KMS-11 (cell line): ENCODE measurements at regions not wholly inside any gene's neighbourhood (a gene's known extent, or its start where the extent isn't known, plus 50 kb on each side); places are given as distances from the start of the nearest gene placed in this dataset.

ENCODE experiments used
- H2AFZ ChIP-seq: fragments of 200-600 bp; sonication (generic); 2 replicates; pipeline ENCODE4 v1.6.1; 2016; ENCODE audit warnings: antibody characterized with exemption, mixed run types, low read depth
- H3K27ac ChIP-seq: fragments of 200-600 bp; sonication (generic); 2 replicates; pipeline ENCODE4 v1.6.1; 2016; ENCODE audit warnings: mild to moderate bottlenecking, mixed run types
- H3K27me3 ChIP-seq: fragments of 200-600 bp; sonication (generic); 2 replicates; pipeline ENCODE4 v1.6.1; 2017; ENCODE audit warnings: mild to moderate bottlenecking, low read depth, mixed run types, moderate library complexity; ENCODE audit not compliant: insufficient read depth
- H3K36me3 ChIP-seq: fragments of 200-600 bp; sonication (generic); 2 replicates; pipeline ENCODE4 v1.6.1; 2017; ENCODE audit warnings: mild to moderate bottlenecking, mixed run types; ENCODE audit not compliant: insufficient read depth
- H3K4me1 ChIP-seq: fragments of 200-600 bp; sonication (generic); 2 replicates; pipeline ENCODE4 v1.6.1; 2016; ENCODE audit warnings: mild to moderate bottlenecking, low read depth, mixed run types; ENCODE audit not compliant: poor library complexity, severe bottlenecking
- H3K4me2 ChIP-seq: fragments of 200-600 bp; sonication (generic); 2 replicates; pipeline ENCODE4 v1.7.0; 2016; ENCODE audit warnings: mild to moderate bottlenecking, mixed run types
- H3K4me3 ChIP-seq: fragments of 200-600 bp; sonication (generic); IDR thresholded peaks from 2 replicates; pipeline ENCODE4 v1.6.1; 2017; ENCODE audit warnings: low read depth, low read length, mixed read lengths; ENCODE audit not compliant: insufficient read depth
- H3K79me2 ChIP-seq: fragments of 200-600 bp; sonication (generic); 2 replicates; pipeline ENCODE4 v1.6.1; 2016; ENCODE audit warnings: low read depth, mixed run types; ENCODE audit not compliant: insufficient read depth
- H3K9ac ChIP-seq: fragments of 200-600 bp; sonication (generic); 2 replicates; pipeline ENCODE4 v1.6.1; 2016; ENCODE audit warnings: mild to moderate bottlenecking, mixed run types
- H4K20me1 ChIP-seq: fragments of 200-600 bp; sonication (generic); 2 replicates; pipeline ENCODE4 v1.6.1; 2016; ENCODE audit warnings: mild to moderate bottlenecking, mixed run types; ENCODE audit not compliant: insufficient read depth
- TF ChIP-seq, protein P1 (sequence below): fragments of 200-600 bp; sonication (generic); conservative IDR thresholded peaks from 2 replicates; pipeline ENCODE4 v1.6.1; 2017; ENCODE audit warnings: low read depth, mild to moderate bottlenecking, antibody characterized with exemption, low read length, moderate library complexity, mixed read lengths

DNA sequence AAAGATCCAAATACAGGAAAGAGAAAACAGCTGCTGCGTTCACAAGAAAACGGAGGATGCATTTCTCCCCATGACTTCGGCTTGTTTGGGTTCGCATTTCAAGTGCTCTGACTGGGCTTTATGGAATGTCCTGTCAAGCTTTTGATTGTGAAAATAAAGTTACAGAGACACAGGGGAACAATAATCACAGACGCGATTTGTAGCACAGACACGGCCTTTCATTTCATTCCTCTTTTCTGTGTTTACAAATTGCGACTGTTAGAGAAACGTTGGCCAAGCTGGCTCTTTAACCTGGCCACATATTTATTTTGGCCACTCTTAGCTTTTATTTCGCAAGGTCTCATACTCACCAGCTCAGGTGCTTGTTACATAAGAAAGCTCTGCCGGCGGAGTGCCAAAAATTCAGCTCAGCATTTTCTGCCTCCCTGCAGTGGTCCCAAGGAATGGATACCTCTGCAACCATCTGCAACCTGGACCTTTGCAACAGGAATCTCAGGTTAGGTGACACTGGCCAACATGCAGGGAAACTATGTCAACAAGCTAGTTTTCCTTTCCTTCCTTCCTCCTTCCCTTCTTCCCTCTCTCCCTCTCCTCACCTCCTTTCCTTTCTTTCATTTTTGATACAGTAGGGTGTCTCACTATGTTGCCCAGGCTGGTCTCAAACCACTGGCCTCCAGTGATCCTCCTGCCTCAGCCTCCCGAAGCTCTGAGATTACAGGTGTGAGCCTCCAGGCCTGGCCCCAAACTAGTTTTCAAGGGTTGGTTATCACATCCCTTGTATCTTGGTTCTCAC, 58.2 kb upstream of the SLC45A1 start:
- Histone ChIP-seq H3K4me2 (no peak overlapping the region), H3K27ac (no peak overlapping the region), H3K4me3 (no peak overlapping the region), H4K20me1 (no peaks in the 10 kb centered on the region), H3K9ac (no peak overlapping the region), H2AFZ (no peak overlapping the region), H3K36me3 (no peaks in the 10 kb centered on the region), H3K27me3 (0 out of 2 replicates have a peak, but pooled peaks cover 2% of the 10 kb centered on the region), H3K4me1 (no peaks in the 10 kb centered on the region), H3K79me2 (no peaks in the 10 kb centered on the region)
- TF ChIP-seq, protein P1, sequence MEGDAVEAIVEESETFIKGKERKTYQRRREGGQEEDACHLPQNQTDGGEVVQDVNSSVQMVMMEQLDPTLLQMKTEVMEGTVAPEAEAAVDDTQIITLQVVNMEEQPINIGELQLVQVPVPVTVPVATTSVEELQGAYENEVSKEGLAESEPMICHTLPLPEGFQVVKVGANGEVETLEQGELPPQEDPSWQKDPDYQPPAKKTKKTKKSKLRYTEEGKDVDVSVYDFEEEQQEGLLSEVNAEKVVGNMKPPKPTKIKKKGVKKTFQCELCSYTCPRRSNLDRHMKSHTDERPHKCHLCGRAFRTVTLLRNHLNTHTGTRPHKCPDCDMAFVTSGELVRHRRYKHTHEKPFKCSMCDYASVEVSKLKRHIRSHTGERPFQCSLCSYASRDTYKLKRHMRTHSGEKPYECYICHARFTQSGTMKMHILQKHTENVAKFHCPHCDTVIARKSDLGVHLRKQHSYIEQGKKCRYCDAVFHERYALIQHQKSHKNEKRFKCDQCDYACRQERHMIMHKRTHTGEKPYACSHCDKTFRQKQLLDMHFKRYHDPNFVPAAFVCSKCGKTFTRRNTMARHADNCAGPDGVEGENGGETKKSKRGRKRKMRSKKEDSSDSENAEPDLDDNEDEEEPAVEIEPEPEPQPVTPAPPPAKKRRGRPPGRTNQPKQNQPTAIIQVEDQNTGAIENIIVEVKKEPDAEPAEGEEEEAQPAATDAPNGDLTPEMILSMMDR = no peak

DNA sequence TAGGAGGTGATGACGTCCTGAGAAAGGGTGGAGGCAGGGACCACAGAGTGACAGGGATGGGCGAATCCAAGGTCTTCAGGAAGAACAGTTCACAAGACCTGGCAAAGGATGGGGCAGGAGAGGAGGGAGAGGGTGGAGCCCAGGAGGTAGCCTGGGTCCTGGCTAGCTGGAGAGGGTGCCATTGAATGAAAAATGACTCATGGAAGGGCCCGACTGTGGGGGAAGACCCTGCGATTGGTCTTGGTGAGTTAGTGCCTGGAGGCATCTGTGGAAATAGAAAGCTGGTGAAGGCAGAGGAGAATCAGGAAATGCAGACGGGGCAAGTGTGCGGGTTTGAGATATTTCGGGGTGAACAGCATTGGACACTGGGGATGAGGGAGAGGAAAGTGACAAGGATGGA, 60.3 kb upstream of the SLC45A1 start:
- H3K4me2 ChIP-seq = no peak overlapping the region
- no peak overlapping the region for H3K27ac ChIP-seq

DNA sequence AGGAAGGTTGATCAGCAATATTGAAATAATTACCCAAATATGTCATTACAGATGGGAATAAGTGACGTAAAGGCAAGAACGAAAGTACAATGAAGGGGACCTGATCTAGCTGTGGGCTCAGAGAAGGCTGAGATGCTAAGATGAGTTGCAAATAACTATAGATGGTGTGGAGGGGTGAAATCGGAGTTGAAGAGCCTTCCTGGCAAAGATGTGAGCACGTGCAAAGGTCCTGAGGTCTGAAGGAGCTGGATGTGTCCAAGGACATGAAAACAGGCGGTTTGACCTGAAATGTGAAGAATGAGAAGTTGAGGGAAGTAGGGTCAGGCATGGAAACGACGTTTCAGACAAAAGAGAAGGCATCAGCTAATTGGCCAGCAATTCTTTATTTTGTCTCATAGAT, 61.6 kb upstream of the SLC45A1 start:
- H4K20me1 ChIP-seq = no peaks in the 10 kb centered on the region
- no peak overlapping the region for H3K27ac ChIP-seq
- TF ChIP-seq, protein P1 = no peak
- H3K79me2 ChIP-seq = no peaks in the 10 kb centered on the region
- H3K4me3 ChIP-seq = no peak overlapping the region
- H3K27me3 ChIP-seq = 0 out of 2 replicates have a peak, but pooled peaks cover 2% of the 10 kb centered on the region
- no peak overlapping the region for H2AFZ ChIP-seq
- H3K9ac ChIP-seq = no peak overlapping the region
- H3K4me2 ChIP-seq = no peak overlapping the region
- H3K4me1 ChIP-seq = no peaks in the 10 kb centered on the region
- H3K36me3 ChIP-seq = no peaks in the 10 kb centered on the region

More for the DNA sequence above, 60.3 kb upstream of the SLC45A1 start:
- H4K20me1 ChIP-seq = no peaks in the 10 kb centered on the region
- no peak overlapping the region for H2AFZ ChIP-seq
- H3K4me3 ChIP-seq = no peak overlapping the region
- no peak overlapping the region for H3K9ac ChIP-seq
- H3K36me3 ChIP-seq = no peaks in the 10 kb centered on the region
- H3K27me3 ChIP-seq = 0 out of 2 replicates have a peak, but pooled peaks cover 2% of the 10 kb centered on the region
- TF ChIP-seq, protein P1 = no peak
- H3K4me1 ChIP-seq = no peaks in the 10 kb centered on the region
- H3K79me2 ChIP-seq = no peaks in the 10 kb centered on the region

DNA sequence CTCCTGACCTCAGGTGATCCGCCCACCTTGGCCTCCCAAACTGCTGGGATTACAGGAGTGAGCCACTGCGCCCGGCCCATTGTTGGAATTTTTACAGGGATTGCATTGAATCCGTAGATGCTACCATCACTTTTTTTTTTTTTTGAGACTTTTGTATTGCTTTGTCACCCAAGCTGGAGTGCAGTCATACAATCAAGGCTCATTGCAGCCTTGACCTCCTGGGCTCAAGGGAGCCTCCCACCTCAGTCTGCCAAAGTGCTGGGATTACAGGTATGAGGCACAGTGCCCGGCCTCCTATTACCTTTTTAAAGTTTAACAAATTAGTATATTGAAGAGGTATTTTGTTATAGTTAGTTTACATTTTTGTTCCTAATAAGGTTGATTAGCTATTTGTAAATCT, 62.2 kb upstream of the SLC45A1 start:
- Histone ChIP-seq H3K36me3 (no peaks in the 10 kb centered on the region), H3K27ac (no peak overlapping the region), H3K4me3 (no peak overlapping the region), H3K4me2 (no peak overlapping the region), H3K79me2 (no peaks in the 10 kb centered on the region), H3K9ac (no peak overlapping the region), H2AFZ (no peak overlapping the region), H3K4me1 (no peaks in the 10 kb centered on the region), H3K27me3 (0 out of 2 replicates have a peak, but pooled peaks cover 2% of the 10 kb centered on the region), H4K20me1 (no peaks in the 10 kb centered on the region)
- TF ChIP-seq, protein P1 = no peak
